ENCODE measurements at regions not wholly inside any gene's neighbourhood (a gene's known extent, or its start where the extent isn't known, plus 50 kb on each side); places are given as distances from the start of the nearest gene placed in this dataset.

DNA sequence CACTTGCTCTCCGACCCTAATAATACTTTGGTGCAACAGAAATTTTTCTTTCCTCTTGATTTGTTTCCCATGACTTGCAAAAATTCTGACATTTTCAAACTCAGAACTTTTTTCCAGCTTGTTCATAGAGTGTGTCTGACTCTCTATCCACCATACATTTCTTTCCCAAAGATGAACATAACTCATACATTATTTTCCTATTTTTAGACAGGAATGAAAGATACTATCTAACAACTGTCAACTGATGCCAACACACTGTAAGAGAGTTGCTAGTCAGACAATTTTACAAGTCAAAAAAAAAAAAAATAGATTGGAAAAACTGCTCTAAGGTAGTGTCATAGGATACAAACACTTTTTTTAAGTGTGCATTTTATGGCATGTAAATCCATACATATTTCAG is 1001.0 kb upstream of the WWC1 start:
- TF ChIP-seq POLR2A (IDR thresholded peaks at IDR 0.05): no peak
- TF ChIP-seq, protein P1, sequence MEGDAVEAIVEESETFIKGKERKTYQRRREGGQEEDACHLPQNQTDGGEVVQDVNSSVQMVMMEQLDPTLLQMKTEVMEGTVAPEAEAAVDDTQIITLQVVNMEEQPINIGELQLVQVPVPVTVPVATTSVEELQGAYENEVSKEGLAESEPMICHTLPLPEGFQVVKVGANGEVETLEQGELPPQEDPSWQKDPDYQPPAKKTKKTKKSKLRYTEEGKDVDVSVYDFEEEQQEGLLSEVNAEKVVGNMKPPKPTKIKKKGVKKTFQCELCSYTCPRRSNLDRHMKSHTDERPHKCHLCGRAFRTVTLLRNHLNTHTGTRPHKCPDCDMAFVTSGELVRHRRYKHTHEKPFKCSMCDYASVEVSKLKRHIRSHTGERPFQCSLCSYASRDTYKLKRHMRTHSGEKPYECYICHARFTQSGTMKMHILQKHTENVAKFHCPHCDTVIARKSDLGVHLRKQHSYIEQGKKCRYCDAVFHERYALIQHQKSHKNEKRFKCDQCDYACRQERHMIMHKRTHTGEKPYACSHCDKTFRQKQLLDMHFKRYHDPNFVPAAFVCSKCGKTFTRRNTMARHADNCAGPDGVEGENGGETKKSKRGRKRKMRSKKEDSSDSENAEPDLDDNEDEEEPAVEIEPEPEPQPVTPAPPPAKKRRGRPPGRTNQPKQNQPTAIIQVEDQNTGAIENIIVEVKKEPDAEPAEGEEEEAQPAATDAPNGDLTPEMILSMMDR (IDR thresholded peaks at IDR 0.05): no peak
